Upper lobe of left lung (tissue), 4 donors: ENCODE measurements at regions not wholly inside any gene's neighbourhood (a gene's known extent, or its start where the extent isn't known, plus 50 kb on each side); places are given as distances from the start of the nearest gene placed in this dataset.
"Not testable (repeated sequence)": the region's sequence is repeated elsewhere in the genome, so short reads cannot be mapped to it uniquely, and the experiment has no call there.

Experiments
- CTCF ChIP-seq, 6 experiments: fragments of 450-650 bp in 4 of 6; fragments of 200-600 bp in 2 of 6; sonication (generic) in 2 of 6; IDR thresholded peaks; one replicate each; pipeline ENCODE4 v1.5.1; 2016 to 2019; ENCODE audit warnings: antibody characterized with exemption in 6 of 6
- EP300 ChIP-seq, 4 donors: sonication (generic); formaldehyde crosslinking; IDR thresholded peaks; one replicate each; pipeline ENCODE4 v1.5.1; 2017; ENCODE audit warnings: antibody characterized with exemption in 4 of 4, control low read depth in 2 of 4
- POLR2A ChIP-seq, 4 donors: fragments of 450-650 bp; IDR thresholded peaks; one replicate each; pipeline ENCODE4 v1.5.1; 2016 to 2017; ENCODE audit warnings: antibody characterized with exemption in 4 of 4, mild to moderate bottlenecking in 2 of 4

- not testable (repeated sequence) for TF ChIP-seq CTCF, POLR2A, EP300 (IDR thresholded peaks at IDR 0.05)
Measured at GRCh38 chr12:20093190-20093810, 275.0 kb upstream of the PDE3A start.
